ENCODE measurements at regions not wholly inside any gene's neighbourhood (a gene's known extent, or its start where the extent isn't known, plus 50 kb on each side); places are given as distances from the start of the nearest gene placed in this dataset.

DNA sequence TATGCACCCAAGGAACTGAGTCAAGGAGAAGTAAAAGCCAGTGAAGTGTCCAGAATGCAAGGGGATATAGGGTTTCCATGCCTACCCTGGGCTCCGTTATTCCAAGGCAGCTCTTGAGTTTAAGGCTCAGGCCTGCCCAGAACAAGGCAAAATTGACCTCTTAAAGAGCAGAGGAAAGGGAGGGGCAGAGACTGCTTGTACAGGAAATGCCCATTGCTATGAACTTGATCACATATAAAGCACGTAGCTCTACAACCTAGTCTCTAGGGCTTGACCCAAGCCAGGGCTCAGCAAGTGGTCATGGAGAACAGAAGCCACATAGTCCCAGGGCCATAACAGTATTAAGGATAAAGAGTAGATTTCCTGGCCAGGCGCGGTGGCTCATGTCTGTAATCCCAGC, 58.2 kb upstream of the MSN start:
- Histone ChIP-seq H2AFZ (ENCODE audit: low read depth, low read length) (no peak overlapping the region), H3K9me1 (ENCODE audit: control insufficient read depth, insufficient read depth, low read length) (no peaks in the 10 kb centered on the region), H3K27ac (ENCODE audit: extremely low read depth, low read depth, low read length) (no peak overlapping the region), H3K9me3 (replicated peaks; ENCODE audit: control insufficient read depth, insufficient read depth, low read depth, low read length) (no peaks in the 10 kb centered on the region), H3K9ac (ENCODE audit: insufficient read depth in 1 of 2, low read depth in 2 of 2, low read length in 2 of 2) (no peak overlapping the region), H3K27me3 (ENCODE audit: control insufficient read depth in 2 of 2, insufficient read depth in 2 of 2, low read length in 2 of 2) (no peaks in the 10 kb centered on the region), H4K20me1 (replicated peaks; ENCODE audit: control insufficient read depth, insufficient read depth, low read length) (no peaks in the 10 kb centered on the region), H3K4me3 (no peak overlapping the region), H3K36me3 (ENCODE audit: control insufficient read depth, insufficient read depth, low read length) (no peaks in the 10 kb centered on the region), H3K4me1 (replicated peaks in 1 of 2; ENCODE audit: control insufficient read depth in 2 of 2, insufficient read depth in 2 of 2, low read length in 2 of 2) (peaks cover 0 to 5% of the 10 kb centered on the region in 2 experiments; a peak in 3 of 5 replicates), H3K79me2 (ENCODE audit: control insufficient read depth, insufficient read depth, low read length) (no peaks in the 10 kb centered on the region), H3K4me2 (ENCODE audit: insufficient read depth, low read length) (no peak overlapping the region)
- 58% methylated on average over 2 of the region's 4 CpGs for whole genome bisulfite sequencing (ENCODE audit: insufficient coverage, low coverage, missing lambda C conversion rate)
- FAIRE-seq, result no peak
- ChIA-PET CTCF (ENCODE audit: low intra/inter-chr PET ratio) (no interaction called here), POLR2A (no interaction called here)
- intact Hi-C loops (cut with micrococcal nuclease), result no loop called here
- in situ Hi-C loops (cut with MboI), result no loop called here
- DNase-seq (ENCODE audit: extremely low read depth in 1 of 4, low spot score in 3 of 4), result no peak
- no TSS peak for BruUV-seq (replicated peaks)
- ATAC-seq, result peak; percentile 35
- TF ChIP-seq CCAR2 (IDR thresholded peaks at IDR 0.05; ENCODE audit: low read depth, low read length) (no peak), ZFX (CRISPR knock-in tag; IDR thresholded peaks at IDR 0.05) (no peak)

DNA sequence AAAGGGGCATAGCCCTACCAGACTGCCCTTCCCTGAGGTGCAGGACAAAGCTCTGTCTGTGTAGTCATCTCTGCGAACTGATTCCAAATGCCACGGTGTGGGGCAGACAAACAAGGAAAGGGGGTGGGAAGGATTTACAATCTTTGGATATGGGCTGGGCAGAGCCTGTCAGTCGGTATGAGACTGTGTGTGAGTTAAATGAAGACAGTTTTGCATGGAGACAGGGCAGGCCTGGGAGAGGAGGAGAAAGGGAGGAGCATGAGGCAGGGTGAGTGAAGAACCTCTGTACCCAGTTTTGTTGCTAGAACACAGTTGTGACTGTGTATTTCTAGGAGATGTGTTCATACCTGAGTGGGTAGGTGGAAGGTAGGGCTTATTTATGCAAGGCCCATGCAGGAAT, 59.4 kb upstream of the MSN start:
- H3K27me3 ChIP-seq (ENCODE audit: control insufficient read depth in 2 of 2, insufficient read depth in 2 of 2, low read length in 2 of 2), result no peaks in the 10 kb centered on the region
- no peaks in the 10 kb centered on the region for H3K9me3 ChIP-seq (replicated peaks; ENCODE audit: control insufficient read depth, insufficient read depth, low read depth, low read length)
- no peak overlapping the region for H3K4me2 ChIP-seq (ENCODE audit: insufficient read depth, low read length)
- no peaks in the 10 kb centered on the region for H4K20me1 ChIP-seq (replicated peaks; ENCODE audit: control insufficient read depth, insufficient read depth, low read length)
- WGBS (ENCODE audit: insufficient coverage, low coverage, missing lambda C conversion rate), result 0% methylated on average over 1 of the region's 3 CpGs
- no peak overlapping the region for H2AFZ ChIP-seq (ENCODE audit: low read depth, low read length)
- H3K4me1 ChIP-seq (replicated peaks in 1 of 2; ENCODE audit: control insufficient read depth in 2 of 2, insufficient read depth in 2 of 2, low read length in 2 of 2), result peaks cover 0 to 5% of the 10 kb centered on the region in 2 experiments; a peak in 3 of 5 replicates
- DNase-seq (ENCODE audit: extremely low read depth in 1 of 4, low spot score in 3 of 4) (no peak), FAIRE-seq (no peak), ATAC-seq (no peak; the same call in 2 of the 3 replicates)
- BruUV-seq (replicated peaks), result no TSS peak
- ChIA-PET CTCF (ENCODE audit: low intra/inter-chr PET ratio) (no interaction called here), POLR2A (no interaction called here)
- H3K9ac ChIP-seq (ENCODE audit: insufficient read depth in 1 of 2, low read depth in 2 of 2, low read length in 2 of 2), result no peak overlapping the region
- no peak overlapping the region for H3K4me3 ChIP-seq
- H3K79me2 ChIP-seq (ENCODE audit: control insufficient read depth, insufficient read depth, low read length), result no peaks in the 10 kb centered on the region
- intact Hi-C loops (cut with micrococcal nuclease) (no loop called here), in situ Hi-C loops (cut with MboI) (no loop called here)
- no peak overlapping the region for H3K27ac ChIP-seq (ENCODE audit: extremely low read depth, low read depth, low read length)
- H3K36me3 ChIP-seq (ENCODE audit: control insufficient read depth, insufficient read depth, low read length), result no peaks in the 10 kb centered on the region
- no peaks in the 10 kb centered on the region for H3K9me1 ChIP-seq (ENCODE audit: control insufficient read depth, insufficient read depth, low read length)
- no peak for TF ChIP-seq SMARCE1 (IDR thresholded peaks at IDR 0.05)
- no peak for TF ChIP-seq NCOA4 (IDR thresholded peaks at IDR 0.05; ENCODE audit: partially characterized antibody)
- TF ChIP-seq ESRRB (CRISPR knock-in tag; IDR thresholded peaks at IDR 0.05; ENCODE audit: borderline replicate concordance), result no peak
- TF ChIP-seq KLF1 (tag; IDR thresholded peaks at IDR 0.05), result no peak
- TF ChIP-seq ZC3H11A (IDR thresholded peaks at IDR 0.05; ENCODE audit: low read depth, low read length), result no peak
- TF ChIP-seq, protein P1, sequence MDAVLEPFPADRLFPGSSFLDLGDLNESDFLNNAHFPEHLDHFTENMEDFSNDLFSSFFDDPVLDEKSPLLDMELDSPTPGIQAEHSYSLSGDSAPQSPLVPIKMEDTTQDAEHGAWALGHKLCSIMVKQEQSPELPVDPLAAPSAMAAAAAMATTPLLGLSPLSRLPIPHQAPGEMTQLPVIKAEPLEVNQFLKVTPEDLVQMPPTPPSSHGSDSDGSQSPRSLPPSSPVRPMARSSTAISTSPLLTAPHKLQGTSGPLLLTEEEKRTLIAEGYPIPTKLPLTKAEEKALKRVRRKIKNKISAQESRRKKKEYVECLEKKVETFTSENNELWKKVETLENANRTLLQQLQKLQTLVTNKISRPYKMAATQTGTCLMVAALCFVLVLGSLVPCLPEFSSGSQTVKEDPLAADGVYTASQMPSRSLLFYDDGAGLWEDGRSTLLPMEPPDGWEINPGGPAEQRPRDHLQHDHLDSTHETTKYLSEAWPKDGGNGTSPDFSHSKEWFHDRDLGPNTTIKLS (IDR thresholded peaks at IDR 0.05; ENCODE audit: borderline replicate concordance, low read depth), result no peak
- TF ChIP-seq ZFP30 (CRISPR knock-in tag; IDR thresholded peaks at IDR 0.05; ENCODE audit: borderline replicate concordance), result no peak
- TF ChIP-seq ZNF41 (CRISPR knock-in tag; conservative IDR thresholded peaks at IDR 0.05), result no peak
- TF ChIP-seq KLF13 (tag; IDR thresholded peaks at IDR 0.05; ENCODE audit: borderline replicate concordance, low read depth), result no peak
- TF ChIP-seq ADNP (tag; IDR thresholded peaks at IDR 0.05), result no peak
- no peak for TF ChIP-seq TCF7L2 (IDR thresholded peaks at IDR 0.05; ENCODE audit: low read depth, low read length)
- TF ChIP-seq CLOCK (CRISPR knock-in tag; IDR thresholded peaks at IDR 0.05; ENCODE audit: borderline replicate concordance), result no peak
